Endodermal cell (in vitro differentiated cells): ENCODE measurements at regions not wholly inside any gene's neighbourhood (a gene's known extent, or its start where the extent isn't known, plus 50 kb on each side); places are given as distances from the start of the nearest gene placed in this dataset.

Experiments used
- DNase-seq: peaks from one replicate; pipeline ENCODE4 v3.0.0-alpha.2; 2017
- H3K27ac ChIP-seq: 2 replicates; pipeline ENCODE4 v1.5.1; 2013; ENCODE audit warnings: mild to moderate bottlenecking, low read depth, low read length, moderate library complexity
- H3K27me3 ChIP-seq: 2 replicates; pipeline ENCODE4 v1.6.1; 2013; ENCODE audit warnings: mild to moderate bottlenecking, low read length, moderate library complexity; ENCODE audit not compliant: insufficient read depth, control insufficient read depth, poor library complexity, severe bottlenecking
- H3K36me3 ChIP-seq: 2 replicates; pipeline ENCODE4 v1.7.0; 2013; ENCODE audit warnings: mild to moderate bottlenecking, low read length, moderate library complexity; ENCODE audit not compliant: control insufficient read depth, insufficient read depth
- H3K4me1 ChIP-seq: one replicate; pipeline ENCODE4 v1.7.0; 2013; ENCODE audit warnings: low read length; ENCODE audit not compliant: control insufficient read depth, insufficient read depth
- H3K4me3 ChIP-seq: 2 replicates; pipeline ENCODE4 v1.5.1; 2013; ENCODE audit warnings: mild to moderate bottlenecking, low read length, moderate library complexity
- H3K9ac ChIP-seq: 2 replicates; pipeline ENCODE4 v1.6.1; 2013; ENCODE audit warnings: mild to moderate bottlenecking, low read length, moderate library complexity; ENCODE audit not compliant: poor library complexity, severe bottlenecking; ENCODE audit errors: extremely low read depth
- H3K9me3 ChIP-seq: 2 replicates; pipeline ENCODE4 v1.6.1; 2013; ENCODE audit warnings: mild to moderate bottlenecking, low read length, moderate library complexity; ENCODE audit not compliant: control insufficient read depth
- H3K27ac Mint-ChIP-seq: 2 replicates; pipeline ENCODE4 v1.8.0; 2020; ENCODE audit warnings: mixed read lengths
- H3K27me3 Mint-ChIP-seq: 2 replicates; pipeline ENCODE4 v1.8.0; 2021; ENCODE audit warnings: mild to moderate bottlenecking, mixed read lengths; ENCODE audit not compliant: insufficient read depth
- H3K36me3 Mint-ChIP-seq: 2 replicates; pipeline ENCODE4 v1.8.0; 2020; ENCODE audit warnings: low read depth, mixed read lengths
- H3K4me1 Mint-ChIP-seq: 2 replicates; pipeline ENCODE4 v1.8.0; 2020; ENCODE audit warnings: mixed read lengths
- H3K4me3 Mint-ChIP-seq: 2 replicates; pipeline ENCODE4 v1.8.0; 2020; ENCODE audit warnings: mild to moderate bottlenecking, moderate library complexity, mixed read lengths
- H3K9me3 Mint-ChIP-seq: 2 replicates; pipeline ENCODE4 v1.8.0; 2020; ENCODE audit warnings: mild to moderate bottlenecking, mixed read lengths
- WGBS, 2 experiments: methylation state at CpG; one replicate each; pipeline versions ENCODE4 v1.1.5 to v1.1.7; 2013; ENCODE audit warnings: missing lambda C conversion rate in 2 of 2, mixed read lengths in 1 of 2; ENCODE audit not compliant: insufficient coverage in 1 of 2, insufficient read length in 1 of 2; 5-methylcytosine and 5-hydroxymethylcytosine counted together
- TF ChIP-seq, protein P1 (sequence below): fragments of 200-600 bp; sonication (generic); conservative IDR thresholded peaks from 2 replicates; pipeline ENCODE4 v1.5.0; 2021; ENCODE audit warnings: antibody characterized with exemption, mild to moderate bottlenecking

DNA sequence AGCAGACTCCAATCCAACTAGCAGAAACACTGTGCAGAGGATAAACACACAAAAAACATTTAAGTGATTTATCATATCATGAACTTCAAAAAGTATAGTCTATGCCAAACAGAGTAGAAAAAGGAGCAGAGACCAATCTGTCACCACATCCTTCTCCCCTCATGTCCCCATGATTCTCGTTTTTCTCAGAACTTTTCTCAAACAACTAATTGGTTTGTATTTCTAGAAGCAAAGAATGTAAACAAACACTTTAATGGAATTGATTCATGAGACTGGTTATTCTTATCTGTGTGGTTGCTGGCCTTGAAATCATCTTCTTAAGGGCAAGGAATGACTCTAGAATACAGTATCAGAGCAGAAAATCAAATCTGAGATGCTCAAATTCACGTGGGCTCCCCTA is 294.2 kb upstream of the THBS1 start:
- Histone ChIP-seq H3K9ac (no peak overlapping the region), H3K9me3 (no peaks in the 10 kb centered on the region), H3K4me1 (no peaks in the 10 kb centered on the region), H3K27ac (no peak overlapping the region), H3K4me3 (no peak overlapping the region), H3K27me3 (no peaks in the 10 kb centered on the region), H3K36me3 (no peaks in the 10 kb centered on the region)
- 63 to 78% methylated on average over 1 to 2 of the region's 2 CpGs for WGBS, 2 experiments
- H3K27ac Mint-ChIP-seq, result no peak overlapping the region
- no peaks in the 10 kb centered on the region for H3K27me3 Mint-ChIP-seq
- H3K9me3 Mint-ChIP-seq, result peaks cover 5% of the 10 kb centered on the region
- no peaks in the 10 kb centered on the region for H3K4me1 Mint-ChIP-seq
- no peak for DNase-seq
- TF ChIP-seq, protein P1, sequence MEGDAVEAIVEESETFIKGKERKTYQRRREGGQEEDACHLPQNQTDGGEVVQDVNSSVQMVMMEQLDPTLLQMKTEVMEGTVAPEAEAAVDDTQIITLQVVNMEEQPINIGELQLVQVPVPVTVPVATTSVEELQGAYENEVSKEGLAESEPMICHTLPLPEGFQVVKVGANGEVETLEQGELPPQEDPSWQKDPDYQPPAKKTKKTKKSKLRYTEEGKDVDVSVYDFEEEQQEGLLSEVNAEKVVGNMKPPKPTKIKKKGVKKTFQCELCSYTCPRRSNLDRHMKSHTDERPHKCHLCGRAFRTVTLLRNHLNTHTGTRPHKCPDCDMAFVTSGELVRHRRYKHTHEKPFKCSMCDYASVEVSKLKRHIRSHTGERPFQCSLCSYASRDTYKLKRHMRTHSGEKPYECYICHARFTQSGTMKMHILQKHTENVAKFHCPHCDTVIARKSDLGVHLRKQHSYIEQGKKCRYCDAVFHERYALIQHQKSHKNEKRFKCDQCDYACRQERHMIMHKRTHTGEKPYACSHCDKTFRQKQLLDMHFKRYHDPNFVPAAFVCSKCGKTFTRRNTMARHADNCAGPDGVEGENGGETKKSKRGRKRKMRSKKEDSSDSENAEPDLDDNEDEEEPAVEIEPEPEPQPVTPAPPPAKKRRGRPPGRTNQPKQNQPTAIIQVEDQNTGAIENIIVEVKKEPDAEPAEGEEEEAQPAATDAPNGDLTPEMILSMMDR, result no peak
- no peak overlapping the region for H3K4me3 Mint-ChIP-seq
- no peaks in the 10 kb centered on the region for H3K36me3 Mint-ChIP-seq

DNA sequence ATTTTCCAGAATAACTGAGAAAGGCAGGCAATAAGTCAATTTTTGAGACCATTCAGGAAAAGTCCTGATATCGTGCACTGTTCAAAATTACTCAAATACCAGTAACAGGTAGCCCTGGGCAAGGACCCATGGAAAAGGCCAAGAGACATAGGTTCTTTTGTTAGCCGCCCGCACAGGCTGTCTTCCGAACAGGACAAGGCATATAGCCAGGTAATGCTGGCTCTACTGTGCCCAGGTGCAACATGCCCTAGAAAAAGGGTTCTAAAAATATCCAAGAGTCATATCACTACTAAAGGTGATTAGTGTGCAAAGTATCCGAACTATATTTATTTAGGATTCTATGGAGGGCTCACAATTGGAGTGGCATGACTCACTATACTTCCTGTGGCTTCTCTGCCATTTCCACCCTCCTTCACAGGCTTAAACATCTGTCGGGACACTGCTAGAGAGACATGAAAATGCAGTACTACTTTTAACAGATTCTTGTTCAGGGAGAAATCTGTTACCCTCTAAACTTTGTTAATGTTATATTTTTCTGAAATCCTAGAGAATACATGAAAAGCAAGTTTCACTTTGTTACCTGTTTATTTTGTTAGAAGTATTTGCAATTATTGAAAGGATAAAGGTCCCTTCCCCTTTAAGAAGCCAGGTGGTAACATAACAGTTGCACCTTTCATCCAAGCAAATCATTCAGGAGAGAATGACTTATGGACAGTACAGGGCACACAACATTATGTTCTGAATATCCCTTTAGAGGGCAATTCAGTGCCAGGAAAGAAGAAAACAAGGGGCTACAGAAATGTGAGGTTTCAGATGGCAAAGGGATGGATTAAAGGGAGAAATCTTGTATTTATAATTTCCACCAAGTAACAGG is 293.3 kb upstream of the THBS1 start:
- H3K27ac ChIP-seq, result no peak overlapping the region
- no peak overlapping the region for H3K27ac Mint-ChIP-seq
- TF ChIP-seq, protein P1, result no peak

DNA sequence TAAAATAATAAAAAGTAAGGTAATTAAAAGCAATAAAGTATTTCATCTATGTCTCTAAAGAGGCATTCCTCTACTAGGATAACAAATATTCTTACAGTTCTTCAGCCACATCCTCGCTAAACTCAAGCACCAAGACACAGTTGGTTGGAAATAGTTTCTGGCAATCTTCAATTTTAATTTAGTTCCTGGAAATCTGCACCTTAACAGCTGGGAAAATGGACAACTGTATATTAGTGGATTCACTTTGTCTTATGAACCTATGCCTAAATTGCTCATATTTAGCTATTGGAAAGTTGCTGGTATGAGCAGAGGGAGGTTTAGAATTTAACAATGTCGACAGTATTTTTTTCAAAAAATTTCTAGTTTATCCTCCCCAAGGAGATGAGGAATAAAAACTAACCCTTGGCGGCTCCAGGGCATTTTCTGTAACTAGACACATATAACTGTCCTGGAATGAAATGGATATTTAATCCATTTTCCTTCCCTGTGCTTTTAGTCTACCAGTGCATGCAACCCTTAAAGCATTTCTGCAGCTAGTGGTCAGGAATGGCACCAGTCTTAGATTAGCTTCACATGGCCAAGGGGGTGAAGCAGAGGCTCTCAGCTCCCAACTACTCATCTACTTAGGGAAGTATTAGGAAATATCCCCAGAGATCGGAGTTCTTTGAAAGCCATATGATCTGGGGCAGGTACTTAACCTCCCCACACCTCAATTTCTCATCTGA is 290.0 kb upstream of the THBS1 start:
- Histone ChIP-seq H3K4me1 (no peaks in the 10 kb centered on the region), H3K9me3 (no peaks in the 10 kb centered on the region), H3K4me3 (no peak overlapping the region), H3K27ac (no peak overlapping the region), H3K36me3 (no peaks in the 10 kb centered on the region), H3K9ac (no peak overlapping the region), H3K27me3 (no peaks in the 10 kb centered on the region)
- no peak for DNase-seq
- TF ChIP-seq, protein P1, result no peak
- Mint-ChIP-seq H3K36me3 (no peaks in the 10 kb centered on the region), H3K4me3 (no peak overlapping the region), H3K27me3 (no peaks in the 10 kb centered on the region), H3K27ac (no peak overlapping the region), H3K4me1 (no peaks in the 10 kb centered on the region), H3K9me3 (peaks cover 15% of the 10 kb centered on the region)
- WGBS, 2 experiments, result 95% methylated on average over 4 of the region's 4 CpGs; no CpG with 5 or more reads in 1 of the 2 experiments

More for the DNA sequence above, 293.3 kb upstream of the THBS1 start:
- Histone ChIP-seq H3K4me1 (no peaks in the 10 kb centered on the region), H3K27me3 (no peaks in the 10 kb centered on the region), H3K36me3 (no peaks in the 10 kb centered on the region), H3K4me3 (no peak overlapping the region), H3K9ac (no peak overlapping the region), H3K9me3 (no peaks in the 10 kb centered on the region)
- H3K36me3 Mint-ChIP-seq, result no peaks in the 10 kb centered on the region
- H3K9me3 Mint-ChIP-seq, result peaks cover 11% of the 10 kb centered on the region
- no peak overlapping the region for H3K4me3 Mint-ChIP-seq
- DNase-seq, result no peak
- no peaks in the 10 kb centered on the region for H3K27me3 Mint-ChIP-seq
- no peaks in the 10 kb centered on the region for H3K4me1 Mint-ChIP-seq
- 96 to 97% methylated on average over 4 to 6 of the region's 6 CpGs for WGBS, 2 experiments
